Endodermal cell (in vitro differentiated cells): ENCODE measurements at regions not wholly inside any gene's neighbourhood (a gene's known extent, or its start where the extent isn't known, plus 50 kb on each side); places are given as distances from the start of the nearest gene placed in this dataset.

Experiments used
- DNase-seq: peaks from one replicate; pipeline ENCODE4 v3.0.0-alpha.2; 2017
- H3K27ac ChIP-seq: 2 replicates; pipeline ENCODE4 v1.5.1; 2013; ENCODE audit warnings: mild to moderate bottlenecking, low read depth, low read length, moderate library complexity
- H3K27me3 ChIP-seq: 2 replicates; pipeline ENCODE4 v1.6.1; 2013; ENCODE audit warnings: mild to moderate bottlenecking, low read length, moderate library complexity; ENCODE audit not compliant: insufficient read depth, control insufficient read depth, poor library complexity, severe bottlenecking
- H3K36me3 ChIP-seq: 2 replicates; pipeline ENCODE4 v1.7.0; 2013; ENCODE audit warnings: mild to moderate bottlenecking, low read length, moderate library complexity; ENCODE audit not compliant: control insufficient read depth, insufficient read depth
- H3K4me1 ChIP-seq: one replicate; pipeline ENCODE4 v1.7.0; 2013; ENCODE audit warnings: low read length; ENCODE audit not compliant: control insufficient read depth, insufficient read depth
- H3K4me3 ChIP-seq: 2 replicates; pipeline ENCODE4 v1.5.1; 2013; ENCODE audit warnings: mild to moderate bottlenecking, low read length, moderate library complexity
- H3K9ac ChIP-seq: 2 replicates; pipeline ENCODE4 v1.6.1; 2013; ENCODE audit warnings: mild to moderate bottlenecking, low read length, moderate library complexity; ENCODE audit not compliant: poor library complexity, severe bottlenecking; ENCODE audit errors: extremely low read depth
- H3K9me3 ChIP-seq: 2 replicates; pipeline ENCODE4 v1.6.1; 2013; ENCODE audit warnings: mild to moderate bottlenecking, low read length, moderate library complexity; ENCODE audit not compliant: control insufficient read depth
- H3K27ac Mint-ChIP-seq: 2 replicates; pipeline ENCODE4 v1.8.0; 2020; ENCODE audit warnings: mixed read lengths
- H3K27me3 Mint-ChIP-seq: 2 replicates; pipeline ENCODE4 v1.8.0; 2021; ENCODE audit warnings: mild to moderate bottlenecking, mixed read lengths; ENCODE audit not compliant: insufficient read depth
- H3K36me3 Mint-ChIP-seq: 2 replicates; pipeline ENCODE4 v1.8.0; 2020; ENCODE audit warnings: low read depth, mixed read lengths
- H3K4me1 Mint-ChIP-seq: 2 replicates; pipeline ENCODE4 v1.8.0; 2020; ENCODE audit warnings: mixed read lengths
- H3K4me3 Mint-ChIP-seq: 2 replicates; pipeline ENCODE4 v1.8.0; 2020; ENCODE audit warnings: mild to moderate bottlenecking, moderate library complexity, mixed read lengths
- H3K9me3 Mint-ChIP-seq: 2 replicates; pipeline ENCODE4 v1.8.0; 2020; ENCODE audit warnings: mild to moderate bottlenecking, mixed read lengths
- WGBS, 2 experiments: methylation state at CpG; one replicate each; pipeline versions ENCODE4 v1.1.5 to v1.1.7; 2013; ENCODE audit warnings: missing lambda C conversion rate in 2 of 2, mixed read lengths in 1 of 2; ENCODE audit not compliant: insufficient coverage in 1 of 2, insufficient read length in 1 of 2; 5-methylcytosine and 5-hydroxymethylcytosine counted together
- TF ChIP-seq, protein P1 (sequence below): fragments of 200-600 bp; sonication (generic); conservative IDR thresholded peaks from 2 replicates; pipeline ENCODE4 v1.5.0; 2021; ENCODE audit warnings: antibody characterized with exemption, mild to moderate bottlenecking

DNA sequence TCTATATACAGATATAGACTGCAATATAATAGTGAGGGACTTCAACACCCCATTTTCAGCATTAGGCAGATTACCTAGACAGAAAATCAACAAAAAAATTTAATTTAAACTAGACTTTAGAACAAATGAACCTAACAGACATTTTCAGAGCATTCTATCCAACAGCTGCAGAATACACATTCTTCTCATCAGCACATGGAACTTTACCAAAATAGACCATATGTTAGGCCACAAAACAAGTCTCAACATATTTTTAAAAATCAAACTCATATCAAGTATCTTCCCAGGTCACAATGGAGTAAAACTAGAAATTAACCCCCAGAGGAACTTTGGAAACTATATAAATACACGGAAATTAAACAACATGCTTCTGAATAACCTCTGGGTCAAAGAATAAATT, 169.6 kb downstream of the MTERF1 start:
- Mint-ChIP-seq H3K27ac (no peak overlapping the region), H3K4me3 (no peak overlapping the region), H3K27me3 (peaks cover 12% of the 10 kb centered on the region), H3K36me3 (peaks cover 3% of the 10 kb centered on the region), H3K4me1 (no peaks in the 10 kb centered on the region), H3K9me3 (peaks cover 21% of the 10 kb centered on the region)
- no peak overlapping the region for H3K27ac ChIP-seq
- 80% methylated on average over 1 of the region's 1 CpG; no CpG with 5 or more reads in 1 of the 2 experiments for WGBS, 2 experiments
- no peaks in the 10 kb centered on the region for H3K36me3 ChIP-seq
- no peaks in the 10 kb centered on the region for H3K27me3 ChIP-seq
- H3K9me3 ChIP-seq = peaks cover 19% of the 10 kb centered on the region
- no peak overlapping the region for H3K4me3 ChIP-seq
- no peaks in the 10 kb centered on the region for H3K4me1 ChIP-seq
- no peak for DNase-seq
- TF ChIP-seq, protein P1, sequence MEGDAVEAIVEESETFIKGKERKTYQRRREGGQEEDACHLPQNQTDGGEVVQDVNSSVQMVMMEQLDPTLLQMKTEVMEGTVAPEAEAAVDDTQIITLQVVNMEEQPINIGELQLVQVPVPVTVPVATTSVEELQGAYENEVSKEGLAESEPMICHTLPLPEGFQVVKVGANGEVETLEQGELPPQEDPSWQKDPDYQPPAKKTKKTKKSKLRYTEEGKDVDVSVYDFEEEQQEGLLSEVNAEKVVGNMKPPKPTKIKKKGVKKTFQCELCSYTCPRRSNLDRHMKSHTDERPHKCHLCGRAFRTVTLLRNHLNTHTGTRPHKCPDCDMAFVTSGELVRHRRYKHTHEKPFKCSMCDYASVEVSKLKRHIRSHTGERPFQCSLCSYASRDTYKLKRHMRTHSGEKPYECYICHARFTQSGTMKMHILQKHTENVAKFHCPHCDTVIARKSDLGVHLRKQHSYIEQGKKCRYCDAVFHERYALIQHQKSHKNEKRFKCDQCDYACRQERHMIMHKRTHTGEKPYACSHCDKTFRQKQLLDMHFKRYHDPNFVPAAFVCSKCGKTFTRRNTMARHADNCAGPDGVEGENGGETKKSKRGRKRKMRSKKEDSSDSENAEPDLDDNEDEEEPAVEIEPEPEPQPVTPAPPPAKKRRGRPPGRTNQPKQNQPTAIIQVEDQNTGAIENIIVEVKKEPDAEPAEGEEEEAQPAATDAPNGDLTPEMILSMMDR = no peak
- H3K9ac ChIP-seq = no peak overlapping the region

DNA sequence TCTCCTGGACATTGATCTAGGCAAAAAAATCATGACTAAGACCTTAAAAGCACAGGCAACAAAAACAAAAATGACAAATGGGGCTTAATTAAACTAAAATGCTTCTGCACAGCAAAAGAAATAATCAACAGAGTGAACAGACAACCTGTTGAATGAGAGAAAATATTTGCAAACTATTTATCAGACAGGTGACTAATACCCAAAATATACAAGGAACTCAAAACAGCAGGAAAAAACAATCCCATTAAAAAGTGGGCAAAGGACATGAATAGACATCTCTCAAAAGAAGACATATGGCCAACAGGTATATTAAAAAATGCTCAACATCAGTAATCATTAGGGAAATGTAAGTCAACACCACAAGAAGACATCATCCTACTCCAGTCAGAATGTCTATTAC, 166.8 kb downstream of the MTERF1 start:
- Mint-ChIP-seq H3K4me3 (no peak overlapping the region), H3K4me1 (peaks cover 16% of the 10 kb centered on the region), H3K27me3 (peaks cover 12% of the 10 kb centered on the region), H3K27ac (no peak overlapping the region), H3K9me3 (peaks cover 11% of the 10 kb centered on the region), H3K36me3 (no peaks in the 10 kb centered on the region)
- TF ChIP-seq, protein P1 = no peak
- no peak for DNase-seq
- H3K4me1 ChIP-seq = no peaks in the 10 kb centered on the region
- no peak overlapping the region for H3K9ac ChIP-seq
- H3K27ac ChIP-seq = no peak overlapping the region
- peaks cover 12% of the 10 kb centered on the region for H3K9me3 ChIP-seq
- H3K27me3 ChIP-seq = no peaks in the 10 kb centered on the region
- no peaks in the 10 kb centered on the region for H3K36me3 ChIP-seq
- no peak overlapping the region for H3K4me3 ChIP-seq

DNA sequence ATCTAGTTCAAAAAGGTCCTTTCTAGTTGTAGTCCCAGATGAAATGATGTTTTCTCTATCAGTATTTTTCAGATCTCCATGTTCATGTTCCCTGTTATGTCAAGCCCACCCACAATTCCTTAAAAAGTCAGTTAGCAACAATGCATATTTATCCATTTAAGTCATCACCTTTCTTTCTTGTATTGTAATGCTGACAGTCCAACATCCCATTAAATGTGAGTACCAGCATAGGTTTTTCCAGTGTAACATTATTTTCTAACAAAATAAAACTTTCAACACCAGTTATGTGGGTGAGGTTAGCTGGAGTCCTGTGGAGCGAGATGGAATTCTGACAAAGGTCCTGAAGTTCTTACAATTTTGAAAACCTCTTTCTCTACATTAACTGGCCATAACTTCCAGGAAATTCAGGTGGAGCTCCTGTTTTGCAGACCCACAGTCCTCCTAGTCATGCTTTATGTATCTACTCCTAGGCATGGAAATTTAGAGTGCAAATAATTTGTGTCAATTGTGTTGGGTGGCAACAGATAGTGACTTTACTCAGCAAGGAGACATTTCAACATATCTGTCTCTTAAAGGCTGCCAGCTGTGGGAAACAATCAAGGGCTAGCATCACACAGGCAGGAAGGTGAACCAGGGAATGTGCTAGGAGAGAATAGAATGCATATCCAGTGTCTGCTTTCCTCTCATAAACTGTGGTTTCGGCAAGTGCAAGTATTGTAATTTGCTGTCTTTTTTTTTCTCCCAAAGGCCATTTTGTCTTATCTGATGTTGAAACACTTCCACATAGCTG, 162.6 kb downstream of the MTERF1 start:
- H3K36me3 ChIP-seq = no peaks in the 10 kb centered on the region
- no peaks in the 10 kb centered on the region for H3K4me1 ChIP-seq
- Mint-ChIP-seq H3K27me3 (peaks cover 5% of the 10 kb centered on the region), H3K27ac (peak overlapping the region; percentile 87), H3K4me1 (peaks cover 24% of the 10 kb centered on the region), H3K36me3 (peaks cover 3% of the 10 kb centered on the region), H3K4me3 (peak overlapping the region; percentile 33), H3K9me3 (peaks cover 1% of the 10 kb centered on the region)
- H3K9ac ChIP-seq = no peak overlapping the region
- no peak overlapping the region for H3K27ac ChIP-seq
- peak; percentile 59 for DNase-seq
- no peaks in the 10 kb centered on the region for H3K27me3 ChIP-seq
- peak overlapping the region; percentile 53 for H3K4me3 ChIP-seq
- TF ChIP-seq, protein P1 = no peak
- WGBS, 2 experiments = 75 to 86% methylated on average over 1 to 2 of the region's 2 CpGs
- H3K9me3 ChIP-seq = peaks cover 16% of the 10 kb centered on the region
